Skin epidermis (tissue), 12 donors: ENCODE measurements at regions not wholly inside any gene's neighbourhood (a gene's known extent, or its start where the extent isn't known, plus 50 kb on each side); places are given as distances from the start of the nearest gene placed in this dataset.

Source experiments
- H3K27ac ChIP-seq, 21 experiments: fragments of 200-600 bp; sonication (generic) in 11 of 21; one replicate each; pipeline ENCODE4 v1.5.0; 2020; ENCODE audit warnings: mild to moderate bottlenecking in 3 of 21, inconsistent platforms in 2 of 21, moderate library complexity in 2 of 21
- H3K4me3 ChIP-seq, 7 experiments: fragments of 200-600 bp; sonication (generic) in 2 of 7; one replicate each; pipeline ENCODE4 v1.5.0; 2020; ENCODE audit warnings: inconsistent platforms in 2 of 7, mild to moderate bottlenecking in 2 of 7, moderate library complexity in 1 of 7

DNA sequence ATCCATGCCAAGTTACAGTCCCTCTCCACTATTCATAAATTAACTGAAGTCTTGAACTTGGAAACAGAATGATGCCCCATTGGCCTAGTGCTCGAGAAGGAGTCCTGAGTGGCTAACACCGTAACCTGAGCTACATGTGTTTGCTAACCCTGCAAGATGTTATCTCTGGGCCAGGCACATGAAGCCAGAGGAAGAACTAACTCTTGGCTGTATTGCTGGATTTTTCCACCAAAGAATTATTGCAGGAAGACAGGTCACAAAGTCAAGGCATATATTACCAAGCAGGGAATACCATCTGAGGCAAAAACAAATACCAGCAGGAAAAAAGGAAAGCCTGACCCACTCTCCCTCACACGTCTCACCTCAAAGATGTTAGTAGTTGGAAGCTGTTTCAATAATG is 148.9 kb upstream of the PHACTR1 start:
- H3K27ac ChIP-seq: no peak overlapping the region
- H3K4me3 ChIP-seq: no peak overlapping the region

DNA sequence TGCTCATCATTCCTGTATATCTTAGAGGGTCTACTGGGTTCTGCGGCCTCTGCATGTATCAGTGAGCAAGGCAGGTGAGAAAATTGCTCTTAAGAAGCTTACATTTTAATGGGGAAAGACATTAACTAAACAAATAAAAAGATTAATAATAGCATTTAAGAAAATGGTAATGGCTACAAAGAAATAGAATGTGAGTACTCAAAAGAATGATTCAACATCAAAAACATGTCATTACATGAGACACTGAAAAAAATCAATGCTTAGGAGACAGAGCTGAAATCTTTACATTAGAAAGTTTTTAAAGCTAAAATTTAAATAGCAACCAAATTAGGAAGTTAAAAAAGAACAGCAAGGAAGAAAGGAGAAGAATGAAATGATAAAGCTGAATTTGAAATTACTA is 146.9 kb upstream of the PHACTR1 start:
- H3K4me3 ChIP-seq: no peak overlapping the region
- H3K27ac ChIP-seq: peak overlapping the region in 7 of 21 experiments; percentile 10 to 50 (median 30)

- Histone ChIP-seq H3K4me3 (no peak overlapping the region), H3K27ac (peak overlapping the region in 7 of 21 experiments; percentile 10 to 50 (median 30))
Measured at GRCh38 chr6:12570461-12571030, 146.0 kb upstream of the PHACTR1 start.

GRCh38 chr6:12572896-12573827 is 143.4 kb upstream of the PHACTR1 start:
- H3K4me3 ChIP-seq: no peak overlapping the region
- peak overlapping the region in 3 of 21 experiments; percentile 33 to 54 (median 38) for H3K27ac ChIP-seq

DNA sequence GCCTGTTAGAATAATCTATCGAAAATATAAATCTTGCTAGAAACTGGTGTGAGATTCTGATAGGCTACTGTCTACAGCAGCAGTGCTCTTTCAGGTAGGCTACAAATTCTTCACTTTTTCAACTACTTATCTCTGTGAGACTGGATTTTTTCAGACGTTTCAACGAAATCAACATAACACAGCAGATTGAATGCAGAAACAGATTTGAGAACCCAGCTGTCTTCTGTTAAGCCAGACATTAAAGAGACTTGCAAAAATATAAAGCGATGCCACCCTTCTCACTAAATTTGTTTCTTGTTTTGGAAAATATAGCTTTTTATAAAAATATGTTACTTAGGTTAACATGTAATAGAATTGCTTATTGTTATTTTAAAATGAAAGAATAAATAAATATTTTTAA is 140.6 kb upstream of the PHACTR1 start:
- Histone ChIP-seq H3K4me3 (no peak overlapping the region), H3K27ac (no peak overlapping the region)

DNA sequence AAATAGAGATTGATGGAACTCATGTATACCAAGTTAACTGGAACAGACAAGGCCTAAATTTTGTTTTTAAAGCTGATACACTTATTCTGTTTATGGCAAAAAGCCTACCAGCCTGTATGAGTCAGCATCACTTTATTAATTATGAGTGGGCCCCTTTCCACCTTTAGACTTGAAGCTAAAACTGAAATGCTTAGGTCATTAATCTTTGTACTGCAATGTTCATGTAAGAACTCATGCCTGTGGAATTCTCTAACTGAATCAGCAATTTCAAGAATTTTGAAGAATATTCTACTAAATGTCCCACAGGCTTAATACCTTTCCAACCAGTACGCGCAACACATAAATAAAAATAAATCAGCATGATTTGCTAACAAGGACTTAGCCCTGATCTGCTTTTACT is 140.2 kb upstream of the PHACTR1 start:
- H3K4me3 ChIP-seq: no peak overlapping the region
- no peak overlapping the region for H3K27ac ChIP-seq

DNA sequence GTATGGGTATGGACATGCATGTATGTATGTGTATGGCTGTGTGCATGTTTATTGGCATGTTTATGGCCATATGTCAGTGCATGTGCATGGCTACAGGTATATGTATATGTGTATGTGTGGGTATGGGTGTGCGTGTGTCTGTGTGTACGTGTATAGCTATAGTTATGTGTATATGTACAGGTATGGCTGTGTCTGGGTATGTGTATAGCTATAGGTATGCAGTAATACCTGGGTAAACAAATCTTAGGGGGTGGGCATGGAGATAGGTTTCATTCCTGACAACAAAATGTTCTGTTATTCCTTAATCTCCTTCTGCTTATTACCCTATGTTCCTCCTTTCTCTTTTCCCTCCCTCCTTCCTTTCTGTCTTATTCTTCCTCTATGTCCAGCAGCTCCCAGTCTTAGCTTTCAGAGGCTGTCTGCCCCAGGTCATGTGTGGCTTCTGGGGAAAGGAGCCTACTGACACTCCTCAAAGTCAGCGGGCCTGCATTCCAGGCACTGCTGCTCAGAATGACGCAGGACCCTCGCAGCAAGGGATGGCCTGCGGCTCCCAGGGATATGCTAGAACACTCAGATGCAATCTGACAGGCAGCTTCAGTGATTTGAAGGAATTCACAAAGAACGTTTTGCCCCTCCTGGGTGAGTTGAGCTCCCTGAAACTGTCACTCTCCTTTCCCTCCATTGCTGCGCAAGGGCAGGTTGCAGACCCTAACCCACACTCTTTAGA is 139.3 kb upstream of the PHACTR1 start:
- H3K4me3 ChIP-seq: no peak overlapping the region
- H3K27ac ChIP-seq: peak overlapping the region in 3 of 21 experiments; percentile 15 to 25 (median 21)

DNA sequence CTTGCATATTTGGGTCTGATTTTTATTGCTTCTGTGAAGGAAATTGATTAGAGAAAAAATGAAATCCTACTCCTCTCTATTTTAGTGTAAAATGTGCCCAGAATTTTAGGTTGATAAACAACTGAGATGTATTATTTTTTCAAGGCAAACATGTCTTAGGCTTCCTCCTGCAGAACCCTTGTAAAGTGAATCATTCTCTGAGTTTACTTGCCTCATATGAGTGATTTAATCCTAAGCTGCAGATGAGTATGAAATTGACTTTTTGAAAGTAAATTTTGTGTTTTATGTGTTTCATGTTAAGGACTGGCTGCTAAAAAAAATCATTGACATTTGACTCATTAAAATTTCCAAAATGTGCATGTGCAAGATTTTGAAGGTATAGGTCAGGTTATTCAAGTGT is 138.5 kb upstream of the PHACTR1 start:
- Histone ChIP-seq H3K4me3 (no peak overlapping the region), H3K27ac (peak overlapping the region in 3 of 21 experiments; percentile 12 to 40 (median 21))

- H3K27ac ChIP-seq: peak overlapping the region in 3 of 21 experiments; percentile 12 to 40 (median 21)
Measured at GRCh38 chr6:12578751-12579150, 137.8 kb upstream of the PHACTR1 start.

DNA sequence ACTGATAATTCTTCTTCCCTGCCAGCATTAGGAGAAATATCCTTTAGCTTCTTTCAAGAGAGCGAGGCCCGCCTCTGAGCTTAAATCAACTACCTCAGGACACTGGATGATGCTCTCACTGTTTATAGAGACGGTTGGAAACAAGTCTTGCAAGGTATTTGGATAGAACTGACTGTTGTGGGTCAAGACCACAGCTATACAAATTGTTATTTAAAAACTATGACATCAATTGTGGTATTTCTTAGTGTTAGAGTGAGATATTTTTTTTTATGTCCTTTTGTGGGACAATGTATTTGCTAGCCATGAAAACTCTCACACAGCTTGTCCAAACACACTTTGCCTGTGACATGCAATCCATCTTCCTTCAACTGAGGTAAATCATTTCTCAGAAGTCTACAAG is 136.3 kb upstream of the PHACTR1 start:
- Histone ChIP-seq H3K4me3 (no peak overlapping the region), H3K27ac (no peak overlapping the region)

More at GRCh38 chr6:12578751-12579150, 137.8 kb upstream of the PHACTR1 start:
- H3K4me3 ChIP-seq: no peak overlapping the region

GRCh38 chr6:12582421-12583110 is 134.0 kb upstream of the PHACTR1 start:
- Histone ChIP-seq H3K27ac (no peak overlapping the region), H3K4me3 (no peak overlapping the region)

DNA sequence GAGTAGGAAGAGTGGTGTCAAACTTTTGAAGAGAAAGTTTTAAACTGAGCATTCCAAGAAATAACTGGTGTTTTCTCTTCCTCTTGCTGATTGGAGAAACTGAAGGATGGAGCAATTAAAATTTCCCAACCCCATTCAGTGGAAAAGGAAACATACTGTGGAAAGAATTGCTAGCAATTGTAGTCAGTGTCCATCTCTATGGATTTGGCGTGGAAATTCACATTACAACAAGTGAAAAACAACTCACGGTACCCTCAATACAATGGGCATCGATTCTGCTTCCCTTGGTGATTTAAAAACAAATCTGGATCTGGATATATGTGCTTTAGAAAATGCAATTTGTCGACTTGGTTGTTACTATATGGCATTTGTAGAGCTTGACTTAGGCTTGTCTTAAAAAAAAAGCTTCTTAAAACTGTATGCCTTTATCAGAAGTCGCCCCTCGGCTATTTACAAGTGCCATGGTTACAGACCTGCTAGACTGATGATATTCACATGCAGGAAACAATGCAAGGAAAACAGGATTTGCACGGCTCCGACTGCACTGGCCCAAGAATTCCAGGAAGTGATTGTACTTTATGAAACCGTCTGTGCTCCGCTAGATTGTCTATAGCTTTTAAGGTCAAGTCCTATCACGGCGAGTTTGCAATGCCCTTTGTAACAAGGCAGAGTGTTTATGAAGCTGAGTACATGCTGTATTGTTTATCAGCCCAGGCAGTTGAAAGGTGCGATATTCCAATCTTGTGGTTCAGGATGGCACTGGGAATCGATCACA is 131.7 kb upstream of the PHACTR1 start:
- peak overlapping the region in 11 of 21 experiments; percentile 13 to 81 (median 60) for H3K27ac ChIP-seq
- no peak overlapping the region for H3K4me3 ChIP-seq

- Histone ChIP-seq H3K4me3 (no peak overlapping the region), H3K27ac (peak overlapping the region in 11 of 21 experiments; percentile 13 to 81 (median 60))
Measured at GRCh38 chr6:12585497-12585958, 131.0 kb upstream of the PHACTR1 start.

- no peak overlapping the region for H3K4me3 ChIP-seq
- H3K27ac ChIP-seq: no peak overlapping the region
Measured at GRCh38 chr6:12586721-12587480, 129.7 kb upstream of the PHACTR1 start.

DNA sequence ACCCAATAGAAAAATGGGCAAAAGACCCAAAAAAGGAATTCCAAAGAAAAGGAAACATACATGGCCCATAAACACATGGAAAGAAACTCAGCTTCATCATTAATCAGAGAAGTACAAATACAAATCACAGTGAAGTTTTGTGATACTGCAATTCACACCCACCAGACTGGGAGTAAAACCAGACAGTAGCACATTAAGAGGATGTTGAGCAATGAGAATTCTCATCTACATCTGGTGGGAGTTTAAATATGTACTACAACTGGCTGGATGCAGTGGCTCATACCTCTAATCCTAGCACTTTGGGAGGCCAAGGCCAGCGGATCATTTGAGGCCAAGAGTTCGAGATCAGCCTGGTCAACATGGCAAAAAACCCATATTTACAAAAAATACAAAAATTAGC is 125.7 kb upstream of the PHACTR1 start:
- Histone ChIP-seq H3K27ac (no peak overlapping the region), H3K4me3 (no peak overlapping the region)

DNA sequence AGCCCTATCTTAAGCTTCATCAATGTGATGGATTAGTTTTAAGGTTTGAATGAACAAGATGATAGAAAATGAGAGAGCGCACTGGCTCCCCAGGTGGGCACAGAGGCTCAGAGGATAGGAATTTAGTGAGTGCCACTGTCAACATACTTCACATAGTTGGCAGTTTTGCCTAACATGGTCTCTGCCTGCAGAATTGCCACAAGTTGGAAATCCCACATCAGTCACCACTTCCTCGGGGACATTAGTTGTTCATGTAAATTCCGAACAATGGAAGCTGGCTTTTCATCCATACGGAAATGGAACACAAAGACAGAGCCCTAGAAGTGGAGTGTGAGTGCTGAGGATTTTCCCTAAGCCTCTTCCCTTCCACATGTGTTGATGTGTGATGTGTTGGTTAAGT is 123.9 kb upstream of the PHACTR1 start:
- no peak overlapping the region for H3K4me3 ChIP-seq
- H3K27ac ChIP-seq: peak overlapping the region in 1 of 21 experiments; percentile 30

- Histone ChIP-seq H3K27ac (no peak overlapping the region), H3K4me3 (no peak overlapping the region)
Measured at GRCh38 chr6:12593771-12594529, 122.6 kb upstream of the PHACTR1 start.
